H1 (cell line): ENCODE measurements at regions not wholly inside any gene's neighbourhood (a gene's known extent, or its start where the extent isn't known, plus 50 kb on each side); places are given as distances from the start of the nearest gene placed in this dataset.

Source experiments
- CTCF ChIA-PET: fragments of 300-600 bp; sonication (Branson Sonifier 250); formaldehyde crosslinking; loops from one replicate; lab custom pipeline; 2021; ENCODE audit not compliant: partially characterized antibody; lab: Charles Lee
- POLR2A ChIA-PET: fragments of 300-600 bp; sonication (Branson Sonifier 250); formaldehyde crosslinking; loops from one replicate; lab custom pipeline; 2021; ENCODE audit warnings: inconsistent platforms; ENCODE audit not compliant: partially characterized antibody; lab: Charles Lee
- DNase-seq, 2 experiments: peaks; one replicate each; pipeline versions ENCODE4 v3.0.0 to v3.0.0-alpha.2; 2010 to 2022; ENCODE audit warnings: low spot score in 2 of 2, low read depth in 1 of 2, mixed read lengths in 1 of 2
- FAIRE-seq: peaks from 2 replicates; lab custom pipeline; 2011; peaks lifted over from hg19 to GRCh38; lab: Jason Lieb, UNC
- H2AFZ ChIP-seq: 2 replicates; pipeline ENCODE4 v1.8.1; 2012; ENCODE audit warnings: low read length, inconsistent platforms
- H2AK5ac ChIP-seq: 2 replicates; pipeline ENCODE4 v1.6.1; 2013; ENCODE audit warnings: low read depth, low read length
- H2BK120ac ChIP-seq: replicated peaks from 2 replicates; pipeline ENCODE3; 2013; ENCODE audit warnings: low read depth, low read length, inconsistent platforms
- H2BK12ac ChIP-seq: 2 replicates; pipeline ENCODE4 v1.6.1; 2013; ENCODE audit warnings: low read depth, low read length
- H2BK15ac ChIP-seq: 2 replicates; pipeline ENCODE4 v1.6.1; 2013; ENCODE audit warnings: low read length
- H2BK20ac ChIP-seq: 2 replicates; pipeline ENCODE4 v1.6.1; 2013; ENCODE audit warnings: low read length
- H2BK5ac ChIP-seq: 2 replicates; pipeline ENCODE4 v1.6.1; 2013; ENCODE audit warnings: low read depth, low read length
- H3K14ac ChIP-seq: 2 replicates; pipeline ENCODE4 v1.6.1; 2013; ENCODE audit warnings: inconsistent platforms; ENCODE audit not compliant: insufficient read length
- H3K18ac ChIP-seq: 2 replicates; pipeline ENCODE4 v1.6.1; 2013; ENCODE audit warnings: low read length; ENCODE audit errors: extremely low read depth
- H3K23ac ChIP-seq: 2 replicates; pipeline ENCODE4 v1.6.1; 2013; ENCODE audit warnings: inconsistent platforms; ENCODE audit not compliant: insufficient read length
- H3K23me2 ChIP-seq: 2 replicates; pipeline ENCODE4 v1.6.1; 2013; ENCODE audit warnings: low read depth, low read length
- H3K27ac ChIP-seq: 2 replicates; pipeline ENCODE4 v1.6.1; 2011; ENCODE audit warnings: low read depth, low read length, inconsistent platforms
- H3K27me3 ChIP-seq, 4 experiments: replicated peaks in 1 of 4; 1 replicate in 1 of 4; 2 replicates in 3 of 4; pipeline versions ENCODE4 v1.6.1 to v1.8.1; 2011 to 2013; ENCODE audit warnings: low read length in 3 of 4, mild to moderate bottlenecking in 3 of 4, inconsistent platforms in 2 of 4, mixed read lengths in 2 of 4, moderate library complexity in 1 of 4; ENCODE audit not compliant: control insufficient read depth in 3 of 4, insufficient read depth in 3 of 4; ENCODE audit errors: extremely low read depth in 1 of 4
- H3K36me3 ChIP-seq, 4 experiments: 2 replicates each; pipeline versions ENCODE4 v1.6.1 to v1.8.1; 2011 to 2013; ENCODE audit warnings: mild to moderate bottlenecking in 4 of 4, low read length in 3 of 4, moderate library complexity in 2 of 4, control low read depth in 1 of 4, inconsistent platforms in 1 of 4; ENCODE audit not compliant: insufficient read depth in 4 of 4, control insufficient read depth in 2 of 4
- H3K4ac ChIP-seq: replicated peaks from 2 replicates; pipeline ENCODE3; 2013; ENCODE audit warnings: low read length, low read depth, mixed read lengths, inconsistent platforms; ENCODE audit not compliant: insufficient read length
- H3K4me1 ChIP-seq, 4 experiments: replicated peaks in 1 of 4; 1 replicate in 1 of 4; 2 replicates in 3 of 4; pipeline versions ENCODE4 v1.6.1 to v1.8.1; 2011 to 2013; ENCODE audit warnings: low read length in 3 of 4, inconsistent platforms in 2 of 4, mixed read lengths in 1 of 4; ENCODE audit not compliant: insufficient read depth in 4 of 4, control insufficient read depth in 3 of 4
- H3K4me2 ChIP-seq, 2 experiments: 2 replicates each; pipeline versions ENCODE4 v1.6.1 to v1.8.1; 2011 to 2013; ENCODE audit warnings: low read depth in 2 of 2, low read length in 2 of 2, control low read depth in 1 of 2, inconsistent platforms in 1 of 2, mild to moderate bottlenecking in 1 of 2; ENCODE audit not compliant: insufficient read depth in 1 of 2
- H3K4me3 ChIP-seq, 4 experiments: fragments of 200-600, 300-600 bp in 1 of 4; sonication (generic), shearing (Covaris generic), sonication (Bioruptor Twin) in 1 of 4; 2 replicates each; pipeline versions ENCODE4 v1.5.1 to v1.8.1; 2011 to 2016; ENCODE audit warnings: low read length in 4 of 4, low read depth in 3 of 4, control low read depth in 2 of 4, inconsistent platforms in 2 of 4, mild to moderate bottlenecking in 2 of 4, mixed read lengths in 1 of 4, moderate library complexity in 1 of 4; ENCODE audit not compliant: insufficient read depth in 2 of 4; ENCODE audit errors: extremely low read depth in 1 of 4
- H3K56ac ChIP-seq: replicated peaks from 2 replicates; pipeline ENCODE3; 2013; ENCODE audit warnings: low read depth, mild to moderate bottlenecking, mixed read lengths, low read length, inconsistent platforms; ENCODE audit not compliant: insufficient read length
- H3K79me1 ChIP-seq: 2 replicates; pipeline ENCODE4 v1.6.1; 2013; ENCODE audit warnings: low read depth, low read length, control low read depth
- H3K79me2 ChIP-seq, 2 experiments: 2 replicates each; pipeline versions ENCODE4 v1.6.1 to v1.8.1; 2012 to 2013; ENCODE audit warnings: low read length in 2 of 2, mild to moderate bottlenecking in 2 of 2, inconsistent platforms in 1 of 2; ENCODE audit not compliant: insufficient read depth in 2 of 2, control insufficient read depth in 1 of 2
- H3K9ac ChIP-seq, 4 experiments: replicated peaks in 1 of 4; 1 replicate in 1 of 4; 2 replicates in 3 of 4; pipeline versions ENCODE4 v1.6.1 to v1.8.1; 2011 to 2013; ENCODE audit warnings: low read depth in 3 of 4, low read length in 3 of 4, control low read depth in 2 of 4, mild to moderate bottlenecking in 2 of 4, moderate library complexity in 2 of 4, inconsistent platforms in 1 of 4; ENCODE audit errors: extremely low read depth in 1 of 4
- H3K9me3 ChIP-seq, 2 experiments: 2 replicates each; pipeline versions ENCODE4 v1.6.1 to v1.8.1; 2012 to 2013; ENCODE audit warnings: mild to moderate bottlenecking in 2 of 2, moderate library complexity in 2 of 2, control low read depth in 1 of 2, inconsistent platforms in 1 of 2, low read depth in 1 of 2, low read length in 1 of 2, mixed read lengths in 1 of 2; ENCODE audit not compliant: insufficient read depth in 2 of 2
- H4K20me1 ChIP-seq, 2 experiments: replicated peaks in 1 of 2; 2 replicates each; pipeline versions ENCODE3 to v1.8.1; 2011 to 2013; ENCODE audit warnings: inconsistent platforms in 2 of 2, low read length in 2 of 2, mild to moderate bottlenecking in 1 of 2; ENCODE audit not compliant: insufficient read depth in 2 of 2, control insufficient read depth in 1 of 2
- H4K5ac ChIP-seq: 2 replicates; pipeline ENCODE4 v1.6.1; 2013; ENCODE audit warnings: low read length, low read depth, mixed read lengths, inconsistent platforms; ENCODE audit not compliant: insufficient read length
- H4K8ac ChIP-seq: 2 replicates; pipeline ENCODE4 v1.8.0; 2013; ENCODE audit warnings: mild to moderate bottlenecking, moderate library complexity, low read length, inconsistent platforms; ENCODE audit not compliant: insufficient read depth; ENCODE audit errors: extremely low read depth
- H4K91ac ChIP-seq: replicated peaks from 2 replicates; pipeline ENCODE3; 2013; ENCODE audit warnings: low read length, mixed read lengths, inconsistent platforms; ENCODE audit not compliant: insufficient read length
- ATF3 ChIP-seq: IDR thresholded peaks from 2 replicates; pipeline ENCODE4 v1.6.1; 2011; ENCODE audit warnings: low read depth, mild to moderate bottlenecking, low read length; ENCODE audit not compliant: insufficient read depth
- BCL11A ChIP-seq, 2 experiments: IDR thresholded peaks; one replicate each; pipeline ENCODE4 v1.6.1; 2011; ENCODE audit warnings: low read depth in 2 of 2, low read length in 2 of 2, mild to moderate bottlenecking in 2 of 2
- CHD2 ChIP-seq: IDR thresholded peaks from 2 replicates; pipeline ENCODE4 v1.6.1; 2012; ENCODE audit warnings: low read length, improper control_type of control experiment
- KDM1A ChIP-seq: fragments of 200-600, 300-600 bp; sonication (generic); IDR thresholded peaks from 2 replicates; pipeline ENCODE4 v1.7.1; 2016; ENCODE audit warnings: mild to moderate bottlenecking, low read length, borderline replicate concordance
- MAX ChIP-seq: IDR thresholded peaks from 2 replicates; pipeline ENCODE4 v1.6.1; 2012; ENCODE audit warnings: inconsistent platforms
- NRF1 ChIP-seq: IDR thresholded peaks from 2 replicates; pipeline ENCODE4 v1.6.1; 2011; ENCODE audit warnings: mild to moderate bottlenecking, low read depth, low read length, improper control_type of control experiment
- POLR2A ChIP-seq, 2 experiments: IDR thresholded peaks; 1 replicate in 1 of 2; 2 replicates in 1 of 2; pipeline ENCODE4 v1.6.1; 2011; ENCODE audit warnings: low read depth in 2 of 2, low read length in 2 of 2, mild to moderate bottlenecking in 2 of 2; ENCODE audit errors: control extremely low read depth in 1 of 2
- POLR2AphosphoS5 ChIP-seq: IDR thresholded peaks from 2 replicates; pipeline ENCODE4 v1.6.1; 2011; ENCODE audit warnings: low read depth, low read length
- RXRA ChIP-seq: IDR thresholded peaks from 2 replicates; pipeline ENCODE4 v1.6.1; 2011; ENCODE audit warnings: low read depth, mild to moderate bottlenecking, low read length, moderate library complexity; ENCODE audit not compliant: insufficient read depth
- SIRT6 ChIP-seq: IDR thresholded peaks from one replicate; pipeline ENCODE4 v1.7.1; 2012; ENCODE audit warnings: low read length, inconsistent platforms
- SRF ChIP-seq: IDR thresholded peaks from 2 replicates; pipeline ENCODE4 v1.6.1; 2011; ENCODE audit warnings: mild to moderate bottlenecking, low read depth, low read length, moderate library complexity
- SUZ12 ChIP-seq: fragments of 200-600 bp; sonication (generic); IDR thresholded peaks from 2 replicates; pipeline ENCODE4 v1.6.1; 2012; ENCODE audit warnings: mild to moderate bottlenecking, inconsistent platforms, low read length, moderate library complexity, mixed read lengths
- TBP ChIP-seq: IDR thresholded peaks from 2 replicates; pipeline ENCODE4 v1.6.1; 2011; ENCODE audit warnings: low read depth, low read length, improper control_type of control experiment

GRCh38 chr4:119841361-119841760 is 212.8 kb upstream of the PDE5A start:
- no peak overlapping the region for H3K14ac ChIP-seq
- no peak overlapping the region for H2AFZ ChIP-seq
- H2BK5ac ChIP-seq: no peak overlapping the region
- TF ChIP-seq CHD2 (no peak), ATF3 (no peak), NRF1 (no peak), TBP (no peak), SRF (no peak), MAX (no peak), BCL11A (IDR thresholded peaks at IDR 0.05; ENCODE audit: low read depth in 2 of 2, low read length in 2 of 2) (no peak), KDM1A (no peak), SUZ12 (no peak), SIRT6 (no peak), POLR2AphosphoS5 (no peak), POLR2A (IDR thresholded peaks at IDR 0.05; ENCODE audit: control extremely low read depth in 1 of 2, low read depth in 2 of 2, low read length in 2 of 2) (no peak), RXRA (no peak)
- H3K9ac ChIP-seq: no peak overlapping the region
- no peak for FAIRE-seq
- H3K23ac ChIP-seq: no peak overlapping the region
- H2BK120ac ChIP-seq: no peak overlapping the region
- no peak overlapping the region for H4K91ac ChIP-seq
- H2BK12ac ChIP-seq: no peak overlapping the region
- no peak for DNase-seq
- CTCF ChIA-PET: no interaction called here
- H2BK15ac ChIP-seq: no peak overlapping the region
- no peak overlapping the region for H3K4ac ChIP-seq
- H3K79me1 ChIP-seq: no peaks in the 10 kb centered on the region
- H3K4me3 ChIP-seq: no peak overlapping the region
- H3K18ac ChIP-seq: no peak overlapping the region
- H4K8ac ChIP-seq: no peak overlapping the region
- H2AK5ac ChIP-seq: no peak overlapping the region
- H3K23me2 ChIP-seq: no peaks in the 10 kb centered on the region
- no peaks in the 10 kb centered on the region for H3K4me1 ChIP-seq
- no peaks in the 10 kb centered on the region for H3K79me2 ChIP-seq
- no peaks in the 10 kb centered on the region for H3K9me3 ChIP-seq
- no peak overlapping the region for H3K27ac ChIP-seq
- H3K56ac ChIP-seq: no peak overlapping the region
- no peak overlapping the region for H3K4me2 ChIP-seq
- no peaks in the 10 kb centered on the region for H3K36me3 ChIP-seq
- no peak overlapping the region for H2BK20ac ChIP-seq
- H4K20me1 ChIP-seq: no peaks in the 10 kb centered on the region
- no peak overlapping the region for H4K5ac ChIP-seq
- H3K27me3 ChIP-seq: no peaks in the 10 kb centered on the region
- POLR2A ChIA-PET: no interaction called here
